ENCODE measurements at regions not wholly inside any gene's neighbourhood (a gene's known extent, or its start where the extent isn't known, plus 50 kb on each side); places are given as distances from the start of the nearest gene placed in this dataset.

GRCh38 chr5:74079971-74080556 is 454.1 kb downstream of the ARHGEF28 start:
- TF ChIP-seq CTCF (conservative IDR thresholded peaks at IDR 0.05; ENCODE audit: low read depth, low read length) (no peak), EZH2 (IDR thresholded peaks at IDR 0.05; ENCODE audit: borderline replicate concordance, low read depth, low read length, poor library complexity, severe bottlenecking) (no peak)
